OCI-LY7 (cell line): ENCODE measurements at regions not wholly inside any gene's neighbourhood (a gene's known extent, or its start where the extent isn't known, plus 50 kb on each side); places are given as distances from the start of the nearest gene placed in this dataset.

Experiments
- BruUV-seq: library from RNA; stranded (reverse); fragments of 400-500 nt; replicated peaks from 2 replicates; lab custom pipeline; 2021; lab: Mats Ljungman, UMichigan
- CTCF ChIA-PET: fragments of 300-600 bp; sonication (Branson Sonifier 250); formaldehyde crosslinking; loops from one replicate; lab custom pipeline; 2022; ENCODE audit warnings: antibody characterized with exemption; ENCODE audit not compliant: unreplicated experiment; lab: Charles Lee
- POLR2A ChIA-PET: fragments of 300-600 bp; sonication (Branson Sonifier 250); formaldehyde crosslinking; loops from one replicate; lab custom pipeline; 2022; ENCODE audit warnings: antibody characterized with exemption; lab: Charles Lee
- DNase-seq: peaks from one replicate; pipeline ENCODE4 v3.0.0-alpha.2; 2015; ENCODE audit warnings: low spot score
- H2AFZ ChIP-seq: fragments of 200-600 bp; sonication (generic), shearing (Covaris generic); 2 replicates; pipeline ENCODE4 v1.6.1; 2014; ENCODE audit warnings: mild to moderate bottlenecking, antibody characterized with exemption, low read length, moderate library complexity
- H3K27ac ChIP-seq: fragments of 200-600 bp; sonication (generic); 2 replicates; pipeline ENCODE4 v1.5.1; 2014; ENCODE audit warnings: mixed run types, low read depth, mild to moderate bottlenecking, moderate library complexity, low read length, inconsistent platforms; ENCODE audit not compliant: poor library complexity, severe bottlenecking
- H3K36me3 ChIP-seq: fragments of 200-600 bp; sonication (generic); 2 replicates; pipeline ENCODE4 v1.6.1; 2014; ENCODE audit warnings: mild to moderate bottlenecking, antibody characterized with exemption, low read length, moderate library complexity, mixed read lengths; ENCODE audit not compliant: insufficient read depth
- H3K4me1 ChIP-seq: fragments of 200-600 bp; sonication (generic); 2 replicates; pipeline ENCODE4 v1.5.1; 2014; ENCODE audit warnings: mild to moderate bottlenecking, low read length; ENCODE audit not compliant: insufficient read depth, poor library complexity, severe bottlenecking
- H3K4me2 ChIP-seq: fragments of 200-600 bp; sonication (generic); 2 replicates; pipeline ENCODE4 v1.6.1; 2014; ENCODE audit warnings: mild to moderate bottlenecking, low read length
- H3K4me3 ChIP-seq: fragments of 200-600 bp; sonication (generic); 2 replicates; pipeline ENCODE4 v1.5.1; 2014; ENCODE audit warnings: mild to moderate bottlenecking, low read depth, low read length; ENCODE audit not compliant: poor library complexity, severe bottlenecking
- H3K79me2 ChIP-seq: fragments of 200-600 bp; sonication (generic); 2 replicates; pipeline ENCODE4 v1.6.1; 2016; ENCODE audit warnings: low read depth, mild to moderate bottlenecking, low read length, moderate library complexity, mixed read lengths; ENCODE audit not compliant: insufficient read depth
- H3K9me2 ChIP-seq: fragments of 200-600 bp; sonication (generic); 2 replicates; pipeline ENCODE4 v1.6.1; 2016; ENCODE audit warnings: mild to moderate bottlenecking, low read length, mixed read lengths; ENCODE audit not compliant: insufficient read depth
- H3K9me3 ChIP-seq: fragments of 200-600 bp; sonication (generic); 2 replicates; pipeline ENCODE4 v1.6.1; 2014; ENCODE audit warnings: mild to moderate bottlenecking, mixed run types, low read length, mixed read lengths
- H4K20me1 ChIP-seq: fragments of 200-600 bp; sonication (generic); 2 replicates; pipeline ENCODE4 v1.6.1; 2014; ENCODE audit warnings: mild to moderate bottlenecking, antibody characterized with exemption, low read length, moderate library complexity, mixed read lengths; ENCODE audit not compliant: insufficient read depth
- CTCF ChIP-seq: fragments of 200-600 bp; sonication (generic); conservative IDR thresholded peaks from 2 replicates; pipeline ENCODE4 v1.5.1; 2014; ENCODE audit warnings: mild to moderate bottlenecking, antibody characterized with exemption, low read length, moderate library complexity, mixed read lengths
- EZH2phosphoT487 ChIP-seq: fragments of 200-600 bp; sonication (generic); IDR thresholded peaks from 2 replicates; pipeline ENCODE4 v1.6.1; 2018; ENCODE audit warnings: low read depth, borderline replicate concordance, mild to moderate bottlenecking, mixed run types, antibody characterized with exemption, low read length, moderate library complexity, mixed read lengths
- intact Hi-C: fragments of 100-400 bp; cut with micrococcal nuclease; formaldehyde crosslinking; loops from one replicate; pipeline ENCODE4 v1.10.0; 2022; ENCODE audit not compliant: unreplicated experiment

- Histone ChIP-seq H3K79me2 (no peaks in the 10 kb centered on the region), H3K9me3 (no peaks in the 10 kb centered on the region), H3K27ac (no peak overlapping the region), H3K4me1 (peaks cover 2% of the 10 kb centered on the region), H3K4me2 (no peak overlapping the region), H4K20me1 (no peaks in the 10 kb centered on the region), H3K36me3 (no peaks in the 10 kb centered on the region), H3K4me3 (no peak overlapping the region), H3K9me2 (no peaks in the 10 kb centered on the region), H2AFZ (no peak overlapping the region)
- no peak for TF ChIP-seq EZH2phosphoT487
- TF ChIP-seq CTCF: no peak
- no peak for DNase-seq
- ChIA-PET POLR2A (no interaction called here), CTCF (no interaction called here)
- intact Hi-C loops: no loop called here
- BruUV-seq: no TSS peak
Measured at GRCh38 chr2:4279431-4279830, 576.1 kb downstream of the DCDC2C start.

- Histone ChIP-seq H3K4me3 (peak overlapping the region; percentile 24), H2AFZ (peak overlapping the region; percentile 55; the same call in 1 of the 2 replicates), H3K9me3 (peaks cover 4% of the 10 kb centered on the region; the same call in 1 of the 2 replicates), H3K9me2 (no peaks in the 10 kb centered on the region), H3K4me1 (peaks cover 28% of the 10 kb centered on the region), H3K4me2 (peak overlapping the region; percentile 43), H4K20me1 (no peaks in the 10 kb centered on the region), H3K36me3 (no peaks in the 10 kb centered on the region; the same call in 1 of the 2 replicates), H3K79me2 (no peaks in the 10 kb centered on the region), H3K27ac (peak overlapping the region; percentile 78)
- POLR2A ChIA-PET: interaction anchor here (0.5 to 3.2 kb wide), 2 partner anchors 15 to 28 kb away, joined by 3 to 9 read pairs; no protein-coding TSS in a partner anchor
- DNase-seq: peak; percentile 86
- CTCF ChIA-PET: no interaction called here
- intact Hi-C loops: loop anchor here (10.0 kb wide), 1 partner anchor 383 kb away; no protein-coding TSS in a partner anchor
- no TSS peak for BruUV-seq
- TF ChIP-seq CTCF: no peak
- TF ChIP-seq EZH2phosphoT487: no peak
Measured at GRCh38 chr2:4291430-4291829, 588.1 kb downstream of the DCDC2C start.

GRCh38 chr2:4295680-4296079 lies 592.3 kb downstream of the DCDC2C start:
- Histone ChIP-seq H3K79me2 (no peaks in the 10 kb centered on the region), H2AFZ (no peak overlapping the region), H3K4me2 (no peak overlapping the region), H3K36me3 (no peaks in the 10 kb centered on the region; the same call in 1 of the 2 replicates), H4K20me1 (no peaks in the 10 kb centered on the region), H3K9me3 (peaks cover 4% of the 10 kb centered on the region; the same call in 1 of the 2 replicates), H3K9me2 (no peaks in the 10 kb centered on the region), H3K4me1 (peaks cover 41% of the 10 kb centered on the region), H3K4me3 (no peak overlapping the region), H3K27ac (no peak overlapping the region)
- DNase-seq: no peak
- TF ChIP-seq EZH2phosphoT487 (no peak), CTCF (no peak)
- CTCF ChIA-PET: no interaction called here
- POLR2A ChIA-PET: interaction anchor here (0.6 to 1.7 kb wide), 6 partner anchors 9 to 1910 kb away, joined by 3 to 7 read pairs (median 4); no protein-coding TSS in a partner anchor
- no TSS peak for BruUV-seq
- intact Hi-C loops: loop anchor here (10.0 kb wide), 1 partner anchor 379 kb away; no protein-coding TSS in a partner anchor
